Sigmoid colon (tissue), 6 donors: ENCODE measurements at regions not wholly inside any gene's neighbourhood (a gene's known extent, or its start where the extent isn't known, plus 50 kb on each side); places are given as distances from the start of the nearest gene placed in this dataset.
A peak's percentile ranks its signal among the peaks of the same experiment; 100 is the strongest.
"Not testable (repeated sequence)": the region's sequence is repeated elsewhere in the genome, so short reads cannot be mapped to it uniquely, and the experiment has no call there.

Experiments used
- DNase-seq: peaks from one replicate; pipeline ENCODE4 v3.0.0-alpha.2; 2019
- H3K27ac ChIP-seq, 4 donors: fragments of 200-600 bp; sonication (generic); one replicate each; pipeline ENCODE4 v1.5.1; 2016 to 2019; ENCODE audit warnings: mild to moderate bottlenecking in 1 of 4
- H3K27me3 ChIP-seq, 3 donors: fragments of 200-600 bp; sonication (generic); one replicate each; pipeline ENCODE4 v1.5.1; 2019; ENCODE audit warnings: mild to moderate bottlenecking in 1 of 3
- H3K36me3 ChIP-seq, 4 donors: fragments of 200-600 bp; sonication (generic); one replicate each; pipeline ENCODE4 v1.5.1; 2016 to 2019
- H3K4me1 ChIP-seq, 4 donors: fragments of 200-600 bp; sonication (generic); one replicate each; pipeline ENCODE4 v1.5.1; 2017 to 2019
- H3K4me3 ChIP-seq, 4 donors: fragments of 200-600 bp; sonication (generic); one replicate each; pipeline ENCODE4 v1.5.1; 2017 to 2019; ENCODE audit warnings: mild to moderate bottlenecking in 2 of 4, moderate library complexity in 1 of 4
- H3K9me3 ChIP-seq, 4 donors: fragments of 200-600 bp in 3 of 4; sonication (generic) in 3 of 4; one replicate each; pipeline versions ENCODE4 v1.5.1 to v1.6.1; 2013 to 2019
- POLR2AphosphoS5 ChIP-seq, 4 donors: sonication (generic); formaldehyde crosslinking; IDR thresholded peaks; one replicate each; pipeline ENCODE4 v1.6.1; 2017; ENCODE audit warnings: antibody characterized with exemption in 4 of 4
- WGBS, 2 donors: extraction: QIAGEN DNeasy Blood & Tissue Kit; methylation state at CpG; one replicate each; pipeline ENCODE4 v1.1.7; 2013; 5-methylcytosine and 5-hydroxymethylcytosine counted together
- intact Hi-C: fragments of 100-400 bp; cut with DNase I; formaldehyde crosslinking; loops from one replicate; pipeline ENCODE4 v1.15.1; 2023
- donor health status: healthy with polysubstance abuse.
- donor health status: healthy.

DNA sequence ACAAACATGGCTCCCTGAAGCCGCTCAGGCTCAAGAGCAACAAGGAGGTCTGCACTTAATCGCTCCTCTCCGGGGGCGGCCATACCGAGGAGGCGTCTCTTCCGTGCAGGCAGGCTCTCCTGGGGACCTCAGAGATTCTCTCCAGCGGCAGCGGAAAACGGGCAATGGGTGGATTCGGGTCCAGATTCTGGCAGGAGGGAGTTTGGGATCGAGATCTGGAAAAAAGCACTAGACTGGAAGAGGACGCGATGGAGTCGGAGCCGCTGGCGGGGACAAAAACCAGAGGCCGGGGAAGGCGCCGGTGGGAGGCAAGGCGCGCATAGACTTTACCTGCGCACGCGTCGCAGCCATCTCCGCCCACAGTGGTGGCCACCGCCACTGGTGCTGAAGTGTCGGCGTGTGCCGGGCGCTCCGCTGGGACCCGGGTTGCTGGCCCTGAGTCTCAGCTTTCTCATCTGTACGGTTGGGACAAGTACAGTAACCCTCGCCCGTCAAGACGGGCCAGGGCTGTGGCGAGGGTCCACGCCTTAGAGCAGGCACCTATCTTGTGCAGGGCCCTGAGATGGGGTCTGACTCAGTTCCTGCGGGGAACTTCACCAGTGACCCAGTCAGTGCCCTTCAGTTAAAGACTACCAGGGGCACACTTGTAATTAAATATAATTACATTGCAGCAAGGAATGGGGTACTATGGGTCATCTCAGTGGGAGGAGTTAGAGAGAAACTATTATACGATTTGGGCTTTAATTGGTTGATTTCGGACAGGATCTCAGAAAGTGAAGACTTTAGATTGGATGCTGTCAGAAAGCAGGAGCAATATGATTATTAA, 454.1 kb downstream of the SPATA31A1 start:
- TF ChIP-seq POLR2AphosphoS5 (IDR thresholded peaks at IDR 0.05), result peak; percentile 17 to 52 (median 29)
- intact Hi-C loops, H3K27me3 ChIP-seq, H3K4me1 ChIP-seq, H3K36me3 ChIP-seq, H3K9me3 ChIP-seq: not testable (repeated sequence)
- WGBS, 2 donors, result 1 to 2% methylated on average over 33 to 38 of the region's 43 CpGs
- Histone ChIP-seq H3K27ac (peak overlapping the region; percentile 61 to 90 (median 81)), H3K4me3 (peak overlapping the region; percentile 41 to 70 (median 52))
- DNase-seq, result peak; percentile 86

DNA sequence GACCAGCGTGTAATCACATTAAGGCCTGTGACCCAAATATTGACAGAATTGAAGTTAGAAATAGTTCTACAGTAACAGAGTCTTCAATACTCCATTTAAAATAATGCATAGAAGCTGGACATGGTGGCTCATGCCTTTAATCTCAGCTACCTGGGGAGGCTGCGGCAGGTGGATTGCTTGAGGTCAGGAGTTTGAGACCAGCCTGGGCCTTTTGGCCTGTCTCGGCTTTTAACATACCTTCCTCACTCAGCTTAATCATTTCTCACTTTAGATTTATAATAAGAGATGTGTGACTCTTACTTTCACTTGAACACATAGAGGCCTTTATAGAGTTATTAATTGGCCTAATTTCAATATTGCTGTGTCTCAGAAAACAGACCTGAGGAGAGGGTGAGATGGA, 454.9 kb downstream of the SPATA31A1 start:
- H3K4me3 ChIP-seq, H3K36me3 ChIP-seq, DNase-seq, H3K9me3 ChIP-seq, H3K27ac ChIP-seq, intact Hi-C loops, H3K4me1 ChIP-seq, H3K27me3 ChIP-seq: not testable (repeated sequence)
- WGBS, 2 donors, result 94 to 98% methylated on average over 2 of the region's 3 CpGs

DNA sequence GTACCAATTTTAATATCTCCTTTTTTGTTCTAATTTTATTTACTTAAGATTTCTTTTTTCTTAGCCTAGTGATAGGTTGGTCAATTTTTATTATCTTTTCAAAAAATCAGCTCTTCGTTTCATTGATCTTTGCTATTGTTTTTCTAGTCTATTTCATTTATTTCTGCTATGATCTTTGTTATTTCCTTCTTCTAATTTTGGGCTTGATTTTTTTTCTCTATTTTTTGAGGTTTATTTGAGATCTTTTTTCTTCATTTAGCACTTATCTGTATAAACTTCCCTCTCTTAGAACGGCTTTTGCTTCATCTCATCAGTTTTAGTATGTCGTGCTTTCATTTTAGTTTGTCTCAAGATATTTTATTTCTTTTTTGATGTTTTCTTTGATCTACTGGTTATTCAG, 456.1 kb downstream of the SPATA31A1 start:
- H3K27me3 ChIP-seq, intact Hi-C loops, H3K4me3 ChIP-seq, H3K36me3 ChIP-seq, DNase-seq, H3K27ac ChIP-seq, H3K4me1 ChIP-seq, H3K9me3 ChIP-seq: not testable (repeated sequence)
- WGBS, 2 donors, result 95 to 96% methylated on average over 3 of the region's 3 CpGs

DNA sequence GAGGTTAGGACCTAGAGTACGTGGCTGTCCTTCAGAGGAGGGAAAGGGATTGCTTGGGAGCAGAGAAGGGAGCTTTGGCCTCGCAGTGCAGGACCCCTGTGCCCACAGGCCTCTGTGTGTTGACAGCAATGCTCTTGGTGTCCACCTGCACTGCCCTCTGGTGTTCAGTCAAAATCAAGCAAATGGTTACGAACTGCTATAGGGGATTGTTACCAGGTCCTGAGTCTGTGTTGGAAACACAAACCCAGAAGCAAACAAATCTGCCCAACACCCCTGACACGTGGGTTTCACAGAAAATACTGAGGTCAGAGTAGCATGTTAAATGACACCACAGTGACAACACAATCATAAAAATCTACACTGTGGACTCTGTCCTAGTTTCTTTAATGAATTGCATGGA, 473.0 kb downstream of the SPATA31A1 start:
- H3K27me3 ChIP-seq, H3K27ac ChIP-seq, DNase-seq, H3K36me3 ChIP-seq, intact Hi-C loops, H3K4me3 ChIP-seq, H3K4me1 ChIP-seq, H3K9me3 ChIP-seq: not testable (repeated sequence)
- WGBS, 2 donors, result 67 to 68% methylated on average over 4 of the region's 4 CpGs
